ENCODE measurements at regions not wholly inside any gene's neighbourhood (a gene's known extent, or its start where the extent isn't known, plus 50 kb on each side); places are given as distances from the start of the nearest gene placed in this dataset.

GRCh38 chr6:120608826-120609225, 725.5 kb downstream of the TBC1D32 start:
- no peak for DNase-seq (ENCODE audit: low read depth)
- H3K4me3 ChIP-seq (replicated peaks; ENCODE audit: low read depth, low read length): no peak overlapping the region
- TF ChIP-seq, protein P1, sequence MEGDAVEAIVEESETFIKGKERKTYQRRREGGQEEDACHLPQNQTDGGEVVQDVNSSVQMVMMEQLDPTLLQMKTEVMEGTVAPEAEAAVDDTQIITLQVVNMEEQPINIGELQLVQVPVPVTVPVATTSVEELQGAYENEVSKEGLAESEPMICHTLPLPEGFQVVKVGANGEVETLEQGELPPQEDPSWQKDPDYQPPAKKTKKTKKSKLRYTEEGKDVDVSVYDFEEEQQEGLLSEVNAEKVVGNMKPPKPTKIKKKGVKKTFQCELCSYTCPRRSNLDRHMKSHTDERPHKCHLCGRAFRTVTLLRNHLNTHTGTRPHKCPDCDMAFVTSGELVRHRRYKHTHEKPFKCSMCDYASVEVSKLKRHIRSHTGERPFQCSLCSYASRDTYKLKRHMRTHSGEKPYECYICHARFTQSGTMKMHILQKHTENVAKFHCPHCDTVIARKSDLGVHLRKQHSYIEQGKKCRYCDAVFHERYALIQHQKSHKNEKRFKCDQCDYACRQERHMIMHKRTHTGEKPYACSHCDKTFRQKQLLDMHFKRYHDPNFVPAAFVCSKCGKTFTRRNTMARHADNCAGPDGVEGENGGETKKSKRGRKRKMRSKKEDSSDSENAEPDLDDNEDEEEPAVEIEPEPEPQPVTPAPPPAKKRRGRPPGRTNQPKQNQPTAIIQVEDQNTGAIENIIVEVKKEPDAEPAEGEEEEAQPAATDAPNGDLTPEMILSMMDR (IDR thresholded peaks at IDR 0.05; ENCODE audit: low read length, missing control alignments): no peak

DNA sequence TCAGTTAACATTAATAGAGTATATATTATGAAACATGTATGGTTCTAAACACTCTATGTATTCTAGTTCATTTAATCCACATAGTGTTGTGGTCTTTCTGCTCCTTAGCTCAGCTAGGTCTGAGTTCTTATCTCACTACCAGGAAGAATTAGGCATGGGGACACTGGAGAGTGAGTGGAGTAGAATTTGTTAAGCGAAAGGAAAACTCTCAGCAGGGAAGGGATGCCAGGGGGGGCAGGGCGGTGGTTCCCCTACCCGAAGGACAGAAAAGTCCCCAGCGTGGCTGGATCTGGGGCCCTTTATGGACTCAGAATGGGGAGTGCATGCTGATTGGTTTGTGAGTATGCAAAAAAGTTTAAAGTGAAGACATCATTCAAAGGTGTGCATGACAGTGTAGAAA, 727.5 kb downstream of the TBC1D32 start:
- no peak for DNase-seq (ENCODE audit: low read depth)
- H3K4me3 ChIP-seq (replicated peaks; ENCODE audit: low read depth, low read length): no peak overlapping the region
- TF ChIP-seq, protein P1 (IDR thresholded peaks at IDR 0.05; ENCODE audit: low read length, missing control alignments): no peak

- no peak for DNase-seq (ENCODE audit: low read depth)
- no peak overlapping the region for H3K4me3 ChIP-seq (replicated peaks; ENCODE audit: low read depth, low read length)
- TF ChIP-seq, protein P1 (IDR thresholded peaks at IDR 0.05; ENCODE audit: low read length, missing control alignments): no peak
These were observed 729.8 kb downstream of the TBC1D32 start for GRCh38 chr6:120604510-120604909.

DNA sequence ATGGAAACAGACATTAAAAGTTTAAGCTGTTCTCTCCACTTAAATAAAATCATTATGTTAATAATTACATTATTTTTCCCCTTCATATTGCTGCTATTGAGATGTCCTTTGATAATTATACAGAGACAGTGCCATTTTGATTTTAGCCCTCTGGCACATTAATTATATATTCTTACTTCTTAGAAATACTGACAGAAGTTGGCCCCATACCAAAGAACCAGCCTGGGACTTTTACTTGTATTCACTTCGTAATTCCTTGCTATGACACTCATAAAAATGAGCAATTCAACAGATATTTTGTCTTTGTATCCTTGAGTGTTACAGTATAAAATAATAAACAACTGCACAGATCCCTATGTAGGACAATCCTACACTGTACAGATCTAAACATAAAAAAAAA, 743.7 kb downstream of the TBC1D32 start:
- TF ChIP-seq, protein P1 (IDR thresholded peaks at IDR 0.05; ENCODE audit: low read length, missing control alignments): no peak
- no peak for DNase-seq (ENCODE audit: low read depth)
- H3K4me3 ChIP-seq (replicated peaks; ENCODE audit: low read depth, low read length): no peak overlapping the region

- H3K4me3 ChIP-seq (replicated peaks; ENCODE audit: low read depth, low read length): no peak overlapping the region
- TF ChIP-seq, protein P1 (IDR thresholded peaks at IDR 0.05; ENCODE audit: low read length, missing control alignments): no peak
- DNase-seq (ENCODE audit: low read depth): no peak
These were observed 745.9 kb downstream of the TBC1D32 start for GRCh38 chr6:120588424-120588823.

DNA sequence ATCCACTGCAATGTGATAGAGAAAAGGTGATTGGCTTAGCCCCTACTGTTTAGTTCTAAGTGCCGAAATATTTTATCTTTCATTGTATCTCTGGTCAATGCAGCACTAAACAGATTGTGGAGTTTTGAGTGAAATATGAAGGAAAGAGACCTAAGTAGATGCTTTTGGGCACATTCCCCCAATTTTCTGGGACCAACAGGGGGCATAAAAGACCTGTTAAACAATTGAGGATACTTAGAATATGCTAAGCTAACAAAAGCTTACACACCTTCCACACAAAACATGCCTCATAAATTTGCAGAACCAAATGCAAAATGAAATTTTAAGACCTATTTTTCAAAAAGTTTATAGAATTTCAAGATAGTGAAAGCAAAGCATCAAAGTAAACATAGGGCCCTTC, 746.9 kb downstream of the TBC1D32 start:
- H3K4me3 ChIP-seq (replicated peaks; ENCODE audit: low read depth, low read length): no peak overlapping the region
- TF ChIP-seq, protein P1 (IDR thresholded peaks at IDR 0.05; ENCODE audit: low read length, missing control alignments): no peak
- no peak for DNase-seq (ENCODE audit: low read depth)

- TF ChIP-seq, protein P1 (IDR thresholded peaks at IDR 0.05; ENCODE audit: low read length, missing control alignments): no peak
- H3K4me3 ChIP-seq (replicated peaks; ENCODE audit: low read depth, low read length): no peak overlapping the region
- no peak for DNase-seq (ENCODE audit: low read depth)
These were observed 750.0 kb downstream of the TBC1D32 start for GRCh38 chr6:120584111-120584760.

Data from fibroblast of pulmonary artery (primary cell).